ENCODE measurements at regions not wholly inside any gene's neighbourhood (a gene's known extent, or its start where the extent isn't known, plus 50 kb on each side); places are given as distances from the start of the nearest gene placed in this dataset.

DNA sequence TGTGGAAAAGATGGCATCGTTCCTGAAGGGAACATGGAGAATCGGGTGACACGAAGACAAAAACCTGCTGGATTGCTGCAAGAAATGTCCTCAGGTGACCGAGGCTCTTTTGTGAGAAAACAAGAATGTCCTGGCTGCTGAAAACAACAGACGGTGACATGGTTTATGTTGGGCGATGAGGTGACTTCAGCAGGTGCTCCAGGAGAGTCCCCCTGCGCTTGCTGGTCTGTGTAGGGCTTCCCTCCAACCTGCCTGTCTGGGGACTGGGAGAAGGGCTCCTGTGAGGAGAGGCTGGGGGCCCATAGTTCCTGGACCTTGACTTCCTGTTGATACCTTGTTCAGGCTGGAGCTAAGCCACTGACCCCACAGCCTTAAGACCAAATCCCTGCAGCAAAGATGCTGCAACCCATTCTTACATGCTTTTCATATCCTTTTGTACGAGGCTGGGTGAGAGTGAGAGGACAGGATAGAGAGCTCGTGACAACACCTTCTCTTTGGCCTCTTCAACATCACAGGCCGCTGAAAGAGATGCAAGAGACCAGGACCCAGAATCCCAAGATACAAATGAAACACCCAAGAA is 134.8 kb downstream of the CD83 start:
- H3K4me1 Mint-ChIP-seq (ENCODE audit: low read depth) = peaks cover 13% of the 10 kb centered on the region

GRCh38 chr6:14254505-14254904 is 136.9 kb downstream of the CD83 start:
- Mint-ChIP-seq H3K27ac (no peak overlapping the region), H3K36me3 (ENCODE audit: low read depth) (peaks cover 7% of the 10 kb centered on the region), H3K4me3 (no peak overlapping the region), H3K27me3 (ENCODE audit: low read depth) (no peaks in the 10 kb centered on the region), H3K9me3 (peaks cover 6% of the 10 kb centered on the region), H3K4me1 (ENCODE audit: low read depth) (peaks cover 14% of the 10 kb centered on the region)
- DNase-seq (ENCODE audit: low spot score) = no peak

More for the DNA sequence above, 134.8 kb downstream of the CD83 start:
- Mint-ChIP-seq H3K27ac (no peak overlapping the region), H3K27me3 (ENCODE audit: low read depth) (no peaks in the 10 kb centered on the region), H3K4me3 (no peak overlapping the region), H3K36me3 (ENCODE audit: low read depth) (peaks cover 8% of the 10 kb centered on the region), H3K9me3 (peaks cover 10% of the 10 kb centered on the region)
- no peak for DNase-seq (ENCODE audit: low spot score)

GRCh38 chr6:14255916-14256315 is 138.3 kb downstream of the CD83 start:
- no peak for DNase-seq (ENCODE audit: low spot score)
- Mint-ChIP-seq H3K36me3 (ENCODE audit: low read depth) (peaks cover 9% of the 10 kb centered on the region), H3K27ac (no peak overlapping the region), H3K4me1 (ENCODE audit: low read depth) (peaks cover 15% of the 10 kb centered on the region), H3K27me3 (ENCODE audit: low read depth) (no peaks in the 10 kb centered on the region), H3K4me3 (no peak overlapping the region), H3K9me3 (peaks cover 9% of the 10 kb centered on the region)

- Mint-ChIP-seq H3K9me3 (peaks cover 12% of the 10 kb centered on the region), H3K36me3 (ENCODE audit: low read depth) (peaks cover 13% of the 10 kb centered on the region), H3K27ac (no peak overlapping the region), H3K4me1 (ENCODE audit: low read depth) (peaks cover 15% of the 10 kb centered on the region), H3K4me3 (no peak overlapping the region), H3K27me3 (ENCODE audit: low read depth) (no peaks in the 10 kb centered on the region)
- no peak for DNase-seq (ENCODE audit: low spot score)
These were observed 140.5 kb downstream of the CD83 start for GRCh38 chr6:14258117-14258516.

GRCh38 chr6:14258695-14259593 is 141.4 kb downstream of the CD83 start:
- Mint-ChIP-seq H3K4me3 (no peak overlapping the region), H3K27ac (no peak overlapping the region)
- no peak for DNase-seq (ENCODE audit: low spot score)

DNA sequence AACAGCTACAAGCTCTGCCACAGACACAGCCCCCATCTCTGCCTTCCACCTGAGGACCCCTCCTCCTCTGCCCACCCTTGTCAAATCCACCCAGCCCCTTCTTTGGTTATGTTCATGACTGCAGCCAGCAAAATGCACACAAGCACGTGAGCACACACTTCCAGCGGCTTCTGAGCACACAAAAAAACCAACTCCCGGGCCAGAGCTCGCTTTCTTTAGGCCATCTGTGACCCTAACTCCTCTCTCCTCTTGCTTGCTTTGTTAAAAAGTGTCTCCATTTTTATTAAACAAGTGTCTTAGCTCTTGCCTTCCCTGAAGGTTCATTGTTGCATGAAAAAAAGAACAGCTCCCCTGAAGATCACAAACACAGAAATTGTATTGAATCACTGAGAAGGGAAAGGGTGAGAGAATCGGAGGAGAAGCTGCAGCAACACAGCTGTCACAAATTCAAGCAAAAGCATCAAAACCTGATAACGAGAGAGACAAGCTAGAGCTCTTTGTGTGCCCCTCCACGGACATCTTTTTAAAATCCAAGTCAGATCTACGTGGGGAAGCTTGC is 142.1 kb downstream of the CD83 start:
- Mint-ChIP-seq H3K27ac (no peak overlapping the region), H3K9me3 (peaks cover 24% of the 10 kb centered on the region), H3K4me3 (no peak overlapping the region), H3K36me3 (ENCODE audit: low read depth) (peaks cover 17% of the 10 kb centered on the region), H3K4me1 (ENCODE audit: low read depth) (peaks cover 8% of the 10 kb centered on the region), H3K27me3 (ENCODE audit: low read depth) (no peaks in the 10 kb centered on the region)
- no peak for DNase-seq (ENCODE audit: low spot score)

More at GRCh38 chr6:14258695-14259593, 141.4 kb downstream of the CD83 start:
- H3K4me1 Mint-ChIP-seq (ENCODE audit: low read depth) = peaks cover 15% of the 10 kb centered on the region
- peaks cover 19% of the 10 kb centered on the region for H3K9me3 Mint-ChIP-seq
- peaks cover 17% of the 10 kb centered on the region for H3K36me3 Mint-ChIP-seq (ENCODE audit: low read depth)
- no peaks in the 10 kb centered on the region for H3K27me3 Mint-ChIP-seq (ENCODE audit: low read depth)

DNA sequence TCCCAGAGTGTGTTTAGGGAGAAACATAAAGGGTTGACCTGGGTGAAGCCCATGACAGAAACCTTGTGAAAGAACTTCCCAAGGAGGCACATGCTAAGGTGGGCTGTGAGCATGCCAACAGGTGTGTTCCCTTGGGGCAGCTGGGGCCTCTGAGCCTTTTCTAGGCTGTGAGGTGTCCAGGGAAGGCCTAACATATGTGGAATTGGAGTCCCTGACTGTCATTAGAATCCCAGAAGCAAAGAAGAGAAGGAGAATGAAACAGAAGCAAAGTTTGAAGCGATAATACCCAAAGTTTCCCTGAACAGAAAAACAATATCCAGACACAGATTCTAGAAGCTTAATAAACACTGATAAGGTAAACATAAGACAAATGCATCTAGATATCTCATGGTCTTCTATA is 143.3 kb downstream of the CD83 start:
- peaks cover 24% of the 10 kb centered on the region for H3K9me3 Mint-ChIP-seq
- peaks cover 16% of the 10 kb centered on the region for H3K4me1 Mint-ChIP-seq (ENCODE audit: low read depth)
- no peak overlapping the region for H3K4me3 Mint-ChIP-seq
- no peaks in the 10 kb centered on the region for H3K27me3 Mint-ChIP-seq (ENCODE audit: low read depth)
- no peak for DNase-seq (ENCODE audit: low spot score)
- H3K27ac Mint-ChIP-seq = no peak overlapping the region
- H3K36me3 Mint-ChIP-seq (ENCODE audit: low read depth) = peaks cover 15% of the 10 kb centered on the region

GRCh38 chr6:14263881-14264424 is 146.4 kb downstream of the CD83 start:
- Mint-ChIP-seq H3K4me3 (no peak overlapping the region), H3K27me3 (ENCODE audit: low read depth) (no peaks in the 10 kb centered on the region), H3K4me1 (ENCODE audit: low read depth) (peaks cover 17% of the 10 kb centered on the region), H3K27ac (no peak overlapping the region), H3K36me3 (ENCODE audit: low read depth) (peaks cover 15% of the 10 kb centered on the region), H3K9me3 (peaks cover 24% of the 10 kb centered on the region)
- no peak for DNase-seq (ENCODE audit: low spot score)

GRCh38 chr6:14265049-14266021 is 147.8 kb downstream of the CD83 start:
- DNase-seq (ENCODE audit: low spot score) = no peak
- peak overlapping the region; percentile 64 for H3K27ac Mint-ChIP-seq
- H3K36me3 Mint-ChIP-seq (ENCODE audit: low read depth) = peaks cover 12% of the 10 kb centered on the region
- peaks cover 24% of the 10 kb centered on the region for H3K9me3 Mint-ChIP-seq
- no peaks in the 10 kb centered on the region for H3K27me3 Mint-ChIP-seq (ENCODE audit: low read depth)
- H3K4me1 Mint-ChIP-seq (ENCODE audit: low read depth) = peaks cover 24% of the 10 kb centered on the region
- no peak overlapping the region for H3K4me3 Mint-ChIP-seq

DNA sequence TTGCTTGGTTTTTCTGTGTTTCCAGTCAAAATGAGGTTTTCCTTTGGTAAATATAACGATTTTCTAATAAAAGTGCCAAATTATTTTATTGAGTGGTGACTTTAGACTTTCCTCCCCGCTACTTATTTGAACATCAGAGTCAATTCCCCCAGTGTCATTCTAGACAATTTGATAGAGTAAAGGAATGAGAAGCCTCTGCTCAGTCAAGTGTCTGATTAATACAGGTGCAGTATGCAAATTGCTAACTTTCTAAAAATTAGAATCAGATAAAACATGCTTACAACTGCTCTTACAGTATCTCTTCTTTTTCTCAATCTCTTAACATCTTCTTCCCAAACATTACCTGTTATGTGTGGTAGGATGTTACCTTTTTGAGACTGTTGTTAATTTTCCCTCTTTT is 148.7 kb downstream of the CD83 start:
- H3K36me3 Mint-ChIP-seq (ENCODE audit: low read depth) = peaks cover 13% of the 10 kb centered on the region
- H3K27me3 Mint-ChIP-seq (ENCODE audit: low read depth) = no peaks in the 10 kb centered on the region
- no peak for DNase-seq (ENCODE audit: low spot score)
- peaks cover 16% of the 10 kb centered on the region for H3K9me3 Mint-ChIP-seq
- H3K27ac Mint-ChIP-seq = no peak overlapping the region
- no peak overlapping the region for H3K4me3 Mint-ChIP-seq
- peaks cover 32% of the 10 kb centered on the region for H3K4me1 Mint-ChIP-seq (ENCODE audit: low read depth)

DNA sequence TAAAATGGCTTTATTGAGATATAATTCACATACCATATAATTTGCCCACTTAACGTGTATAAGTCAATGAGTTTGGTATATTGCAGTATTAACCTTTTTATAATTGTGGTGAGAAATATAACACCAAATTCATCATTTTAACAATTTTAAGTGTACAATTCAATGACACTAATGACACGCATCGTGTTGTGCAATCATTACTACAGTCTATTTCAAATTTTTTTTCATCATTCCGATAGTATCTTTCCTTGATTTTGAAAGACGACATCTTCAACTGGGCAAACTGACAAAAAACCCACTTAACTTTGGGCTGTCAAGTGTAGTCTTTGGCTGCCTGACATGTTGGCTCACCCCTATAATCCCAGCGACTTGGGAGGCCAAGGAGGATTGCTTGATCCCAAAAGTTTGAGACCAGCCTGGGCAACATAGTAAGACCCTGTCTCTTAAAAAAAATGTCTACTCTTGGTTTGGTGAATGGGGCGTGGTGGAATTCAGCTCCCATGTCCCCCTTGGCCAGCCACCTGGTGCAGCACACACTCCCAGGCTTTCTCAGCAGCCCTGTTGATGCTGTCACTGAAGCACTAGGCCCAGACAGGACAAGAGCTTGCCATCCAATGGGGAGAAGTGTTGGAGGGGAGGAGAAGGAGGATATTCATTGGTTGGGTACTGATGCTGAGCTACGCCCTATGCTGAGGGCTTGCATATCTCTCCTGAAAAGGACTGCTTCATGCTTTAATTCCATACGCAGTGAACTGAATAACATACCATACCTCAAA is 150.5 kb downstream of the CD83 start:
- Mint-ChIP-seq H3K27me3 (ENCODE audit: low read depth) (no peaks in the 10 kb centered on the region), H3K4me3 (no peak overlapping the region), H3K27ac (no peak overlapping the region), H3K4me1 (ENCODE audit: low read depth) (peaks cover 40% of the 10 kb centered on the region), H3K36me3 (ENCODE audit: low read depth) (peaks cover 18% of the 10 kb centered on the region), H3K9me3 (peaks cover 23% of the 10 kb centered on the region)
- DNase-seq (ENCODE audit: low spot score) = no peak

DNA sequence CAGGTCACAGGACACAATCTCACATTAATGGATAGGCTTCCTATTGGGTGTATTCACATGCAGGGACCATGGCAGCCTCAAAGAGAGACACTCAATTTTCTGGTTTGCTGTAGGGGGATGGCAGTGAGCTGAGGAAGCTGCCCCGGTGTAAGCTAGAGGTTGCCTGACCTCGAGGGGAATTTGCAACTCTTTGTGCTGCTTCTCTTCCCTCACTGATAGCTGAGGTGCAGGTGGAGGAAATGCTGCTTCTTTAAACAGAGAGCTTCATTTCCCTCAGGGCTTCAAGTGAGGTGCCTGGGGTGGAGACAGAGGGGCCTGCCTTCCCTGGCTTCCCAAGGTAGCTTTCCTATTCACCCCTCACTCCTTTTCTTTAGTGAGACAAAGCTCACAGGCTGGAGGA is 151.9 kb downstream of the CD83 start:
- no peak for DNase-seq (ENCODE audit: low spot score)
- Mint-ChIP-seq H3K36me3 (ENCODE audit: low read depth) (peaks cover 13% of the 10 kb centered on the region), H3K4me3 (no peak overlapping the region), H3K9me3 (peaks cover 12% of the 10 kb centered on the region), H3K4me1 (ENCODE audit: low read depth) (peaks cover 46% of the 10 kb centered on the region), H3K27me3 (ENCODE audit: low read depth) (no peaks in the 10 kb centered on the region), H3K27ac (peak overlapping the region; percentile 23)

Data from T-helper 2 cell treated with Interferon-gamma antibody and Interleukin-4, amounts not matched to agents 5 μg/mL and 100 μg/mL, for 36 hours (primary cell).